H9 (cell line): ENCODE measurements at regions not wholly inside any gene's neighbourhood (a gene's known extent, or its start where the extent isn't known, plus 50 kb on each side); places are given as distances from the start of the nearest gene placed in this dataset.

Experiments used
- DNase-seq: peaks from one replicate; pipeline ENCODE4 v3.0.0-alpha.2; 2017
- H2AFZ ChIP-seq: one replicate; pipeline ENCODE4 v1.6.1; 2013; ENCODE audit warnings: mild to moderate bottlenecking, low read length, control low read depth, moderate library complexity
- H2AK5ac ChIP-seq: 2 replicates; pipeline ENCODE4 v1.6.1; 2013; ENCODE audit warnings: low read length, control low read depth, mixed read lengths; ENCODE audit not compliant: insufficient read length
- H2BK120ac ChIP-seq: one replicate; pipeline ENCODE4 v1.6.1; 2013; ENCODE audit warnings: low read depth, mild to moderate bottlenecking, low read length, control low read depth, inconsistent platforms; ENCODE audit not compliant: poor library complexity, severe bottlenecking
- H2BK12ac ChIP-seq: 2 replicates; pipeline ENCODE4 v1.6.1; 2013; ENCODE audit warnings: low read length, control low read depth, mixed read lengths, low read depth; ENCODE audit not compliant: insufficient read length
- H2BK15ac ChIP-seq: 2 replicates; pipeline ENCODE4 v1.6.1; 2013; ENCODE audit warnings: low read depth, low read length, control low read depth
- H2BK20ac ChIP-seq: one replicate; pipeline ENCODE4 v1.6.1; 2013; ENCODE audit warnings: low read depth, mild to moderate bottlenecking, low read length, control low read depth, inconsistent platforms; ENCODE audit not compliant: poor library complexity, severe bottlenecking
- H2BK5ac ChIP-seq: 2 replicates; pipeline ENCODE4 v1.6.1; 2013; ENCODE audit warnings: low read length, control low read depth, mixed read lengths; ENCODE audit not compliant: insufficient read length
- H3K14ac ChIP-seq: 2 replicates; pipeline ENCODE4 v1.6.1; 2013; ENCODE audit warnings: low read length, control low read depth; ENCODE audit not compliant: insufficient read depth
- H3K18ac ChIP-seq: 2 replicates; pipeline ENCODE4 v1.6.1; 2013; ENCODE audit warnings: low read depth, mild to moderate bottlenecking, mixed read lengths, low read length, control low read depth; ENCODE audit not compliant: insufficient read length
- H3K23ac ChIP-seq: 2 replicates; pipeline ENCODE4 v1.6.1; 2013; ENCODE audit warnings: low read length, control low read depth, mixed read lengths, low read depth; ENCODE audit not compliant: insufficient read length
- H3K23me2 ChIP-seq: 2 replicates; pipeline ENCODE4 v1.6.1; 2013; ENCODE audit warnings: low read depth, mild to moderate bottlenecking, mixed read lengths, low read length, control low read depth; ENCODE audit not compliant: insufficient read length, poor library complexity, severe bottlenecking
- H3K27ac ChIP-seq: 2 replicates; pipeline ENCODE4 v1.5.1; 2013; ENCODE audit warnings: low read length, control low read depth, mixed read lengths, low read depth; ENCODE audit not compliant: insufficient read length
- H3K27me3 ChIP-seq: 2 replicates; pipeline ENCODE4 v1.6.1; 2013; ENCODE audit warnings: low read length, control low read depth, inconsistent platforms; ENCODE audit not compliant: insufficient read depth
- H3K4ac ChIP-seq: 2 replicates; pipeline ENCODE4 v1.6.1; 2013; ENCODE audit warnings: low read depth, mild to moderate bottlenecking, control low read depth, inconsistent platforms, low read length, moderate library complexity
- H3K4me1 ChIP-seq: 2 replicates; pipeline ENCODE4 v1.6.1; 2013; ENCODE audit warnings: low read length, control low read depth, inconsistent platforms; ENCODE audit not compliant: insufficient read depth
- H3K4me2 ChIP-seq: 2 replicates; pipeline ENCODE4 v1.6.1; 2013; ENCODE audit warnings: low read length, control low read depth, mixed read lengths; ENCODE audit not compliant: insufficient read length, insufficient read depth
- H3K56ac ChIP-seq: 2 replicates; pipeline ENCODE4 v1.6.1; 2013; ENCODE audit warnings: low read depth, mild to moderate bottlenecking, mixed read lengths, low read length, control low read depth; ENCODE audit not compliant: insufficient read length
- H3K79me1 ChIP-seq: 2 replicates; pipeline ENCODE4 v1.6.1; 2013; ENCODE audit warnings: low read depth, mild to moderate bottlenecking, moderate library complexity, low read length, control low read depth, inconsistent platforms; ENCODE audit not compliant: insufficient read depth, poor library complexity, severe bottlenecking
- H3K79me2 ChIP-seq: 2 replicates; pipeline ENCODE4 v1.6.1; 2013; ENCODE audit warnings: low read length, control low read depth, inconsistent platforms; ENCODE audit not compliant: insufficient read depth
- H3K9ac ChIP-seq: 2 replicates; pipeline ENCODE4 v1.6.1; 2013; ENCODE audit warnings: low read length, control low read depth, mixed read lengths; ENCODE audit not compliant: insufficient read length; ENCODE audit errors: extremely low read depth
- H3K9me3 ChIP-seq: one replicate; pipeline ENCODE4 v1.6.1; 2013; ENCODE audit warnings: low read depth, low read length, inconsistent platforms; ENCODE audit not compliant: control insufficient read depth
- H3T11ph ChIP-seq: one replicate; pipeline ENCODE4 v1.6.1; 2013; ENCODE audit warnings: mild to moderate bottlenecking, low read length, control low read depth, inconsistent platforms
- H4K20me1 ChIP-seq: one replicate; pipeline ENCODE4 v1.6.1; 2013; ENCODE audit not compliant: control insufficient read depth, insufficient read length, insufficient read depth
- H4K5ac ChIP-seq: 2 replicates; pipeline ENCODE4 v1.6.1; 2013; ENCODE audit warnings: low read depth, mild to moderate bottlenecking, mixed read lengths, low read length, control low read depth; ENCODE audit not compliant: insufficient read length
- H4K8ac ChIP-seq: replicated peaks from 2 replicates; pipeline ENCODE4 v1.6.1; 2013; ENCODE audit warnings: low read length, control low read depth, mixed read lengths, low read depth; ENCODE audit not compliant: insufficient read length
- H4K91ac ChIP-seq: 2 replicates; pipeline ENCODE4 v1.6.1; 2013; ENCODE audit warnings: low read depth, mild to moderate bottlenecking, moderate library complexity, mixed read lengths, low read length, control low read depth; ENCODE audit not compliant: insufficient read length
- H3K27ac Mint-ChIP-seq, 3 experiments: 2 replicates in 2 of 3; 3 replicates in 1 of 3; pipeline ENCODE4 v1.8.0; 2020 to 2021; ENCODE audit warnings: mixed read lengths in 3 of 3, mild to moderate bottlenecking in 1 of 3, moderate library complexity in 1 of 3
- H3K27me3 Mint-ChIP-seq: 2 replicates; pipeline ENCODE4 v1.8.0; 2021; ENCODE audit warnings: low read depth, mild to moderate bottlenecking, moderate library complexity, mixed read lengths
- H3K36me3 Mint-ChIP-seq, 3 experiments: 2 replicates in 2 of 3; 3 replicates in 1 of 3; pipeline ENCODE4 v1.8.0; 2020 to 2021; ENCODE audit warnings: low read depth in 3 of 3, mixed read lengths in 3 of 3; ENCODE audit not compliant: insufficient read depth in 1 of 3
- H3K4me1 Mint-ChIP-seq, 2 experiments: 2 replicates each; pipeline ENCODE4 v1.8.0; 2020; ENCODE audit warnings: mixed read lengths in 2 of 2
- H3K4me3 Mint-ChIP-seq, 2 experiments: 2 replicates in 1 of 2; 3 replicates in 1 of 2; pipeline ENCODE4 v1.8.0; 2020 to 2021; ENCODE audit warnings: mild to moderate bottlenecking in 2 of 2, mixed read lengths in 2 of 2, moderate library complexity in 1 of 2
- H3K9me3 Mint-ChIP-seq, 2 experiments: 2 replicates in 1 of 2; 3 replicates in 1 of 2; pipeline ENCODE4 v1.8.0; 2020; ENCODE audit warnings: mild to moderate bottlenecking in 2 of 2, mixed read lengths in 2 of 2, moderate library complexity in 1 of 2
- WGBS: extraction: QIAGEN DNeasy Blood & Tissue Kit; methylation state at CpG from one replicate; pipeline ENCODE4 v1.1.7; 2013; ENCODE audit warnings: missing lambda C conversion rate, low lambda C conversion rate, mixed read lengths; ENCODE audit not compliant: insufficient read length; ENCODE audit errors: extremely low coverage; 5-methylcytosine and 5-hydroxymethylcytosine counted together
- TF ChIP-seq, protein P1 (sequence below): fragments of 200-600 bp; sonication (generic); conservative IDR thresholded peaks from 3 replicates; pipeline ENCODE4 v1.8.0; 2021; ENCODE audit warnings: antibody characterized with exemption, mild to moderate bottlenecking

- no peak for DNase-seq
- Histone ChIP-seq H2AFZ (no peak overlapping the region), H3K4me1 (no peaks in the 10 kb centered on the region), H3K79me2 (no peaks in the 10 kb centered on the region), H2BK12ac (no peak overlapping the region), H2BK20ac (no peak overlapping the region), H3T11ph (no peak overlapping the region), H3K27me3 (no peaks in the 10 kb centered on the region), H2BK15ac (no peak overlapping the region), H2AK5ac (no peak overlapping the region), H3K27ac (no peak overlapping the region), H3K18ac (no peak overlapping the region), H2BK120ac (no peak overlapping the region), H3K23ac (no peak overlapping the region), H3K14ac (no peak overlapping the region), H3K9me3 (no peaks in the 10 kb centered on the region), H4K8ac (no peak overlapping the region), H2BK5ac (no peak overlapping the region), H3K9ac (no peak overlapping the region), H3K4ac (no peak overlapping the region), H3K23me2 (no peaks in the 10 kb centered on the region), H3K4me2 (no peak overlapping the region), H4K20me1 (peaks cover 2% of the 10 kb centered on the region), H3K56ac (no peak overlapping the region), H4K5ac (no peak overlapping the region), H4K91ac (no peak overlapping the region), H3K79me1 (no peaks in the 10 kb centered on the region)
- TF ChIP-seq, protein P1, sequence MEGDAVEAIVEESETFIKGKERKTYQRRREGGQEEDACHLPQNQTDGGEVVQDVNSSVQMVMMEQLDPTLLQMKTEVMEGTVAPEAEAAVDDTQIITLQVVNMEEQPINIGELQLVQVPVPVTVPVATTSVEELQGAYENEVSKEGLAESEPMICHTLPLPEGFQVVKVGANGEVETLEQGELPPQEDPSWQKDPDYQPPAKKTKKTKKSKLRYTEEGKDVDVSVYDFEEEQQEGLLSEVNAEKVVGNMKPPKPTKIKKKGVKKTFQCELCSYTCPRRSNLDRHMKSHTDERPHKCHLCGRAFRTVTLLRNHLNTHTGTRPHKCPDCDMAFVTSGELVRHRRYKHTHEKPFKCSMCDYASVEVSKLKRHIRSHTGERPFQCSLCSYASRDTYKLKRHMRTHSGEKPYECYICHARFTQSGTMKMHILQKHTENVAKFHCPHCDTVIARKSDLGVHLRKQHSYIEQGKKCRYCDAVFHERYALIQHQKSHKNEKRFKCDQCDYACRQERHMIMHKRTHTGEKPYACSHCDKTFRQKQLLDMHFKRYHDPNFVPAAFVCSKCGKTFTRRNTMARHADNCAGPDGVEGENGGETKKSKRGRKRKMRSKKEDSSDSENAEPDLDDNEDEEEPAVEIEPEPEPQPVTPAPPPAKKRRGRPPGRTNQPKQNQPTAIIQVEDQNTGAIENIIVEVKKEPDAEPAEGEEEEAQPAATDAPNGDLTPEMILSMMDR, result no peak
- no peaks in the 10 kb centered on the region for H3K36me3 Mint-ChIP-seq
- no peak overlapping the region for H3K4me3 Mint-ChIP-seq
- no CpG with 5 or more reads among the region's 5 CpGs for WGBS
- H3K4me1 Mint-ChIP-seq, result peaks cover 2 to 7% of the 10 kb centered on the region in 2 experiments
- H3K9me3 Mint-ChIP-seq, result no peaks in the 10 kb centered on the region; a peak in 1 of 5 replicates
- H3K27ac Mint-ChIP-seq, result peak overlapping the region in 1 of 3 experiments; percentile 68; a peak in 2 of 7 replicates
- peaks cover 6% of the 10 kb centered on the region; the same call in 1 of the 2 replicates for H3K27me3 Mint-ChIP-seq
These were observed 108.7 kb downstream of the PLCE1 start for GRCh38 chr10:94102436-94102835.
